Astrocyte of the spinal cord (primary cell): ENCODE measurements at regions not wholly inside any gene's neighbourhood (a gene's known extent, or its start where the extent isn't known, plus 50 kb on each side); places are given as distances from the start of the nearest gene placed in this dataset.
A peak's percentile ranks its signal among the peaks of the same experiment; 100 is the strongest.

Source experiments
- DNase-seq: peaks from one replicate; pipeline ENCODE4 v3.0.0; 2011; ENCODE audit warnings: low read depth, low spot score
- H3K4me3 ChIP-seq: 2 replicates; pipeline ENCODE4 v1.5.1; 2011; ENCODE audit warnings: low read depth, mild to moderate bottlenecking, low read length, moderate library complexity
- in situ Hi-C: cut with HindIII; loops from 2 replicates; pipeline ENCODE4 v1.10.0; 2017; ENCODE audit warnings: low sequenced_read_pairs
- TF ChIP-seq, protein P1 (sequence below): IDR thresholded peaks from 2 replicates; pipeline ENCODE4 v1.5.1; 2012; ENCODE audit warnings: low read depth, mild to moderate bottlenecking, low read length, inconsistent platforms

DNA sequence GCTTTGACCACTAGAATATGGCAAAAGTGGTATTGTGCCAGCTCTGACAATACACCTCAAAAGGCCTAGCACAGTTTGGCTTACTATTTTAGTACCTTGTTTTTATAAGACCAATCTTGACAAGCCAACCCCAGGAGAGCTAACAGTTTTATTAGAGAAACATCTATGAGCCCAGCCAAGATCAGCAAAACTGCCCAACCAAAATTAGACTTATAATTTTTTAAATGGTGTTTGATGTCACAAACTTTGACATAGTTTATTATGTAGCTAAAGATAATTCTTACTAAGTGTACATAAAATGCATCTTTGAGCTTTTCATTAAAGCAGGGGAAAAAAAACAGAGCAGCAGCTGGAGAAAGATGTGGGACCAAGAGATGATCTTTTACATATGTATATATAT, 537.5 kb downstream of the ZPLD1 start:
- in situ Hi-C loops: no loop called here
- H3K4me3 ChIP-seq: no peak overlapping the region
- peak; percentile 24 for DNase-seq
- TF ChIP-seq, protein P1, sequence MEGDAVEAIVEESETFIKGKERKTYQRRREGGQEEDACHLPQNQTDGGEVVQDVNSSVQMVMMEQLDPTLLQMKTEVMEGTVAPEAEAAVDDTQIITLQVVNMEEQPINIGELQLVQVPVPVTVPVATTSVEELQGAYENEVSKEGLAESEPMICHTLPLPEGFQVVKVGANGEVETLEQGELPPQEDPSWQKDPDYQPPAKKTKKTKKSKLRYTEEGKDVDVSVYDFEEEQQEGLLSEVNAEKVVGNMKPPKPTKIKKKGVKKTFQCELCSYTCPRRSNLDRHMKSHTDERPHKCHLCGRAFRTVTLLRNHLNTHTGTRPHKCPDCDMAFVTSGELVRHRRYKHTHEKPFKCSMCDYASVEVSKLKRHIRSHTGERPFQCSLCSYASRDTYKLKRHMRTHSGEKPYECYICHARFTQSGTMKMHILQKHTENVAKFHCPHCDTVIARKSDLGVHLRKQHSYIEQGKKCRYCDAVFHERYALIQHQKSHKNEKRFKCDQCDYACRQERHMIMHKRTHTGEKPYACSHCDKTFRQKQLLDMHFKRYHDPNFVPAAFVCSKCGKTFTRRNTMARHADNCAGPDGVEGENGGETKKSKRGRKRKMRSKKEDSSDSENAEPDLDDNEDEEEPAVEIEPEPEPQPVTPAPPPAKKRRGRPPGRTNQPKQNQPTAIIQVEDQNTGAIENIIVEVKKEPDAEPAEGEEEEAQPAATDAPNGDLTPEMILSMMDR: no peak

DNA sequence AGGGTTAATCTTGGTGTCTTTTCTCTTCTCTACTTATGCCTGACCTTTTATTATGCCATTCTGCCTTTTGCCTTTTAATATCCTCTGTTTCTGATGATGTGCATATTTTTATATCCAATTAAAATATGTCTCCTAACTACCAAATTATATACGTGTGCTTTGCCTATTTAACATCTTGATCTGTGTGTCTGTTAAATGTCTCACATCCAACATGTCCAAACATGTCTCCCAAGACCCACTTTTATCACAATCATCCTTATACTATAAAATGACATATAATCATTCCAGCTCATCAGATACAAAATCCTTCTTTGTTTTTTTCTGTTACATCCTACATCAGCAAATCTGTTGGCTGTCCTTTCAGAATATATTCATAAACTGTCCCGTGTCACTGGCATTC, 539.5 kb downstream of the ZPLD1 start:
- TF ChIP-seq, protein P1: no peak
- H3K4me3 ChIP-seq: no peak overlapping the region
- no peak for DNase-seq
- in situ Hi-C loops: no loop called here

DNA sequence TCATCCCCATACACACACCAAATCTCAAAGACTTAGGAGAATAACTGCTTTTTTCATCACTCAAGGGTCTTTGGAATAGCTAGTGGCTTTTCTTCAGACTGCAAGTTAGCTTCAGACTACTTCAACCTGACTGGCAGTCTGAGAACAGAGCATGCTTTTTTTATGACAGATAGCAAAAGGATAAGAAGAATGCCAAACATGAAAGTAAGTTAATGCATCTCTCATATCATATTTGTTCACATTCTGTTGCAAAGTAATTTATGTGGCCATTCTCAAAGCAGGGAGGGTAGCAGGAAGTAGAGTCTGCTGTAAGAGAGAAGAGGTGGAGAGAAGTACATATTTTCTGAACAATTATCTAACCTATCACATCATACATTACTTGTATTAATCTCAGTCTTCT, 544.4 kb downstream of the ZPLD1 start:
- TF ChIP-seq, protein P1: no peak
- in situ Hi-C loops: no loop called here
- no peak overlapping the region for H3K4me3 ChIP-seq
- DNase-seq: no peak

DNA sequence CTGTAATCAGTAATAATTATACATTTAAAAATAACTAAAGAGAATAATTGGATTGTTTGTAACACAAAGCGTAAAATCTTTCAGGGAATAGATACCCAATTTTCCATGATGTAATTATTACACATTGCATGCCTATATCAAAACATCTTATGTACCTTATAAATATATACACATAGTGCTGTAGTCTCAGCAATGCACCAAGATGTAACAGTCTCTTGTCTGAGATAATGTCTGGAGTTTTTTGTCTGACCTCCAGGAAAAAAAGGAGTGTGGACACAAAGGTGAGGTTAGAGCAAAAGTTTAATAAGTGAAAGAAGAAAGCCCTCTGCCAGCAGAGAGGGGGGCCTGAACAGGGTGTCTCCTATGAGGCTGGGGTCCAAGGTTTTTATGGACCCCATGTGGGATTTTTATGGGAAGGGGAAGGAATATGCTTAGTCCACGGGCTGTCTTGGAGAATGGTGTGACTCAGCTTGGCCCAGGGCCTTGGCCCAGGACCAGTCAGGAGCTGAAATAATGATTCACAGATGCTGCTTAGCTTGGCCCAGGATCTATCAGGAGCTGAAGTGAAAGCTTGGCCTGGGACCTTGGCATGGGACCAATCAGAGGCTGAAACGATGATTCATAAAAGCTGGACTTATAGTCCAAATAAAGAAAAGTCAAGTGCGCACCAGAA, 545.0 kb downstream of the ZPLD1 start:
- DNase-seq: peak; percentile 100
- TF ChIP-seq, protein P1: no peak
- in situ Hi-C loops: no loop called here
- no peak overlapping the region for H3K4me3 ChIP-seq

DNA sequence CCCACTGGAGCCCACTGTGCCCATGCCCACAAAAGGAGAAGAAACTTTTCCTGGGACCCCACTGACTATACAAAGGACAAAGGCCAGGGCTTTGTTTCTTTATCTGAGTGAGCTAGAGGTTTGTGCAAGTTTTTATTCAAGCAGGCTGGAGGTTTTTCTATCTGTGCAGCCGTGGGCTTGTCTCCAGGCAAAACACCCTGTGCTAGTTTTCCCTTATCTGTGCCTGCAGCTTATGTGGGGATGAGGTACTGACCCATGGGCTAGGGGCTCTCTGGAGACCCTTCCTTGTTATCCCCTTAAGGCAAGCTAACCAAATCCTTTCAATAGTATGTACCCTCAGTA, 545.5 kb downstream of the ZPLD1 start:
- no peak for DNase-seq
- TF ChIP-seq, protein P1: no peak
- in situ Hi-C loops: no loop called here
- no peak overlapping the region for H3K4me3 ChIP-seq

DNA sequence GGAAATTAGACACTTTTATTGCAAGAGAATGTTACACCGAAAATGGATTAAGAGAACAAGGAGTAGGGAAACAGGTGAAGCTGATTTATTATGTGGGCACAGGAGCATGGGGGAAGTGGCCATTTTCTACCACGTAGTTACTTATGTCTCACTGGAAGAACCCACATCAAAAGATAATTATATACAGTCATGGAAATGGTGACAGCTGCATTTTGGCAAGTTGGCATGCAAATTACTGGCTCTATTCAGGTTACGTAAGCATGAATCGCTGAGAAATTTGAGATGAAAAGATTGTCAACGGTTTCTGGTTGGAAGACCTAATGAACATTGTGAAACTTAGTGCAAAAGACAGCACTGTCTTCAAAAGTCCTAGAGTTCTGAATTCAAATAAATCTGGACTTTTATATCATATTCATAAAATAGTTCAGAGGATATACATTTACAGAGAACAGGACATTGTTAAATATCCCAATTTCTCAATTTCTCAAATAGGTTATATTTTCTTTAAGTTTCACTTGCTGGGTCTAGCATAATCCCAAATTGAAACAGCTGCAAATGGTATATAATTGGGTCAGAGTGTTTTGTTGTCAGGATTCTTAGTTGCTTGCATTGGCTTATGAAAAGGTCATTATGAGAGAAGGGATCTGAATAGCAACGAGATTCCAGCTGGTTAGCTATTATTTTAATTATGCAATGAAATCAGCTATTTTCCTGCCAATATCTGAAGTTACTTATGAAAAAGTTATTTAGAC, 567.8 kb downstream of the ZPLD1 start:
- H3K4me3 ChIP-seq: no peak overlapping the region
- DNase-seq: peak; percentile 54
- TF ChIP-seq, protein P1: no peak
- in situ Hi-C loops: no loop called here
